ENCODE measurements at regions not wholly inside any gene's neighbourhood (a gene's known extent, or its start where the extent isn't known, plus 50 kb on each side); places are given as distances from the start of the nearest gene placed in this dataset.

GRCh38 chr6:14031516-14031915 lies 86.1 kb upstream of the CD83 start:
- DNase-seq (ENCODE audit: low read depth) = peak; percentile 58

- peak; percentile 95 for DNase-seq (ENCODE audit: low read depth)
Measured at GRCh38 chr6:14035071-14035847, 82.3 kb upstream of the CD83 start.

GRCh38 chr6:14035874-14036273 lies 81.7 kb upstream of the CD83 start:
- DNase-seq (ENCODE audit: low read depth) = no peak

- no peak for DNase-seq (ENCODE audit: low read depth)
Measured at GRCh38 chr6:14036911-14037310, 80.7 kb upstream of the CD83 start.

- peak; percentile 64 for DNase-seq (ENCODE audit: low read depth)
Measured at GRCh38 chr6:14037402-14038277, 79.9 kb upstream of the CD83 start.

- DNase-seq (ENCODE audit: low read depth) = no peak
Measured at GRCh38 chr6:14038467-14039437, 78.8 kb upstream of the CD83 start.

- no peak for DNase-seq (ENCODE audit: low read depth)
Measured at GRCh38 chr6:14040042-14040441, 77.5 kb upstream of the CD83 start.

- peak; percentile 62 for DNase-seq (ENCODE audit: low read depth)
Measured at GRCh38 chr6:14046476-14047068, 71.0 kb upstream of the CD83 start.

- no peak for DNase-seq (ENCODE audit: low read depth)
Measured at GRCh38 chr6:14047151-14047740, 70.3 kb upstream of the CD83 start.

GRCh38 chr6:14048837-14049236 lies 68.7 kb upstream of the CD83 start:
- DNase-seq (ENCODE audit: low read depth) = no peak

- no peak for DNase-seq (ENCODE audit: low read depth)
Measured at GRCh38 chr6:14051355-14051754, 66.2 kb upstream of the CD83 start.

GRCh38 chr6:14053811-14054210 lies 63.8 kb upstream of the CD83 start:
- DNase-seq (ENCODE audit: low read depth) = no peak

GRCh38 chr6:14055541-14055940 lies 62.0 kb upstream of the CD83 start:
- DNase-seq (ENCODE audit: low read depth) = no peak

GRCh38 chr6:14058029-14058695 lies 59.4 kb upstream of the CD83 start:
- no peak for DNase-seq (ENCODE audit: low read depth)

- no peak for DNase-seq (ENCODE audit: low read depth)
Measured at GRCh38 chr6:14058735-14059134, 58.8 kb upstream of the CD83 start.

- peak; percentile 85 for DNase-seq (ENCODE audit: low read depth)
Measured at GRCh38 chr6:14059791-14060436, 57.7 kb upstream of the CD83 start.

- DNase-seq (ENCODE audit: low read depth) = peak; percentile 55
Measured at GRCh38 chr6:14060971-14061370, 56.6 kb upstream of the CD83 start.

- DNase-seq (ENCODE audit: low read depth) = no peak
Measured at GRCh38 chr6:14061643-14062042, 55.9 kb upstream of the CD83 start.

GRCh38 chr6:14062345-14063029 lies 55.1 kb upstream of the CD83 start:
- DNase-seq (ENCODE audit: low read depth) = no peak
